BE2C (cell line): ENCODE measurements at regions not wholly inside any gene's neighbourhood (a gene's known extent, or its start where the extent isn't known, plus 50 kb on each side); places are given as distances from the start of the nearest gene placed in this dataset.
"Not testable (repeated sequence)": the region's sequence is repeated elsewhere in the genome, so short reads cannot be mapped to it uniquely, and the experiment has no call there.

ENCODE experiments used
- DNase-seq: peaks from one replicate; pipeline ENCODE4 v3.0.0-alpha.2; 2020
- H3K27me3 ChIP-seq: fragments of 250-450 bp; sonication (Bioruptor Pico); 2 replicates; pipeline ENCODE4 v1.5.1; 2020; ENCODE audit warnings: mild to moderate bottlenecking
- H3K36me3 ChIP-seq: fragments of 250-450 bp; sonication (Bioruptor Pico); 2 replicates; pipeline ENCODE4 v1.5.1; 2020; ENCODE audit warnings: mild to moderate bottlenecking
- H3K4me1 ChIP-seq: fragments of 250-450 bp; sonication (Bioruptor Pico); 2 replicates; pipeline ENCODE4 v1.5.1; 2020
- H3K4me3 ChIP-seq: 2 replicates; pipeline ENCODE4 v1.5.1; 2011; ENCODE audit warnings: low read depth, low read length
- H3K9me3 ChIP-seq: fragments of 250-450 bp; sonication (Bioruptor Pico); 2 replicates; pipeline ENCODE4 v1.5.1; 2020
- CTCF ChIP-seq: IDR thresholded peaks from 2 replicates; pipeline ENCODE4 v1.5.1; 2012; ENCODE audit warnings: mild to moderate bottlenecking, low read depth, low read length

- no peaks in the 10 kb centered on the region for H3K4me1 ChIP-seq
- H3K36me3 ChIP-seq: no peaks in the 10 kb centered on the region
- H3K4me3 ChIP-seq: 0 out of 2 replicates have a peak overlapping the region, but pooled peaks have one; percentile 7
- DNase-seq: no peak
- no peaks in the 10 kb centered on the region for H3K27me3 ChIP-seq
- H3K9me3 ChIP-seq: no peaks in the 10 kb centered on the region
- TF ChIP-seq CTCF: no peak
These were observed 782.0 kb downstream of the SLITRK1 start for GRCh38 chr13:83100237-83100636.

GRCh38 chr13:83088858-83089257 lies 793.4 kb downstream of the SLITRK1 start:
- Histone ChIP-seq H3K9me3 (no peaks in the 10 kb centered on the region), H3K4me3 (no peak overlapping the region)

GRCh38 chr13:83086948-83087347 lies 795.3 kb downstream of the SLITRK1 start:
- Histone ChIP-seq H3K4me3 (no peak overlapping the region), H3K36me3 (no peaks in the 10 kb centered on the region)
- DNase-seq: no peak

More at GRCh38 chr13:83088858-83089257, 793.4 kb downstream of the SLITRK1 start:
- no peaks in the 10 kb centered on the region for H3K27me3 ChIP-seq
- H3K4me1 ChIP-seq: no peaks in the 10 kb centered on the region
- no peak for TF ChIP-seq CTCF
- no peak for DNase-seq
- no peaks in the 10 kb centered on the region for H3K36me3 ChIP-seq

GRCh38 chr13:83086088-83086487 lies 796.2 kb downstream of the SLITRK1 start:
- Histone ChIP-seq H3K9me3 (no peaks in the 10 kb centered on the region), H3K4me3 (no peak overlapping the region), H3K27me3 (no peaks in the 10 kb centered on the region), H3K36me3 (no peaks in the 10 kb centered on the region), H3K4me1 (no peaks in the 10 kb centered on the region)
- DNase-seq: no peak
- TF ChIP-seq CTCF: no peak

More at GRCh38 chr13:83086948-83087347, 795.3 kb downstream of the SLITRK1 start:
- no peak for TF ChIP-seq CTCF
- Histone ChIP-seq H3K9me3 (no peaks in the 10 kb centered on the region), H3K27me3 (no peaks in the 10 kb centered on the region), H3K4me1 (no peaks in the 10 kb centered on the region)

GRCh38 chr13:83085186-83085900 lies 796.9 kb downstream of the SLITRK1 start:
- Histone ChIP-seq H3K4me3 (no peak overlapping the region), H3K27me3 (no peaks in the 10 kb centered on the region), H3K36me3 (no peaks in the 10 kb centered on the region), H3K9me3 (no peaks in the 10 kb centered on the region), H3K4me1 (no peaks in the 10 kb centered on the region)
- TF ChIP-seq CTCF: no peak
- DNase-seq: no peak

GRCh38 chr13:83077499-83077898 lies 804.8 kb downstream of the SLITRK1 start:
- H3K27me3 ChIP-seq: no peaks in the 10 kb centered on the region
- no peak overlapping the region for H3K4me3 ChIP-seq
- DNase-seq: no peak
- no peak for TF ChIP-seq CTCF
- no peaks in the 10 kb centered on the region for H3K9me3 ChIP-seq
- H3K4me1 ChIP-seq: no peaks in the 10 kb centered on the region
- no peaks in the 10 kb centered on the region for H3K36me3 ChIP-seq

GRCh38 chr13:83073930-83074329 lies 808.3 kb downstream of the SLITRK1 start:
- H3K4me1 ChIP-seq, H3K4me3 ChIP-seq, H3K36me3 ChIP-seq, DNase-seq, H3K27me3 ChIP-seq, H3K9me3 ChIP-seq: not testable (repeated sequence)
